ENCODE measurements at regions not wholly inside any gene's neighbourhood (a gene's known extent, or its start where the extent isn't known, plus 50 kb on each side); places are given as distances from the start of the nearest gene placed in this dataset.

GRCh38 chr2:29974086-29974485 is 52.7 kb upstream of the ALK start:
- no peak for DNase-seq (ENCODE audit: low read depth)

- DNase-seq (ENCODE audit: low read depth): no peak
These were observed 55.9 kb upstream of the ALK start for GRCh38 chr2:29977284-29977683.

DNA sequence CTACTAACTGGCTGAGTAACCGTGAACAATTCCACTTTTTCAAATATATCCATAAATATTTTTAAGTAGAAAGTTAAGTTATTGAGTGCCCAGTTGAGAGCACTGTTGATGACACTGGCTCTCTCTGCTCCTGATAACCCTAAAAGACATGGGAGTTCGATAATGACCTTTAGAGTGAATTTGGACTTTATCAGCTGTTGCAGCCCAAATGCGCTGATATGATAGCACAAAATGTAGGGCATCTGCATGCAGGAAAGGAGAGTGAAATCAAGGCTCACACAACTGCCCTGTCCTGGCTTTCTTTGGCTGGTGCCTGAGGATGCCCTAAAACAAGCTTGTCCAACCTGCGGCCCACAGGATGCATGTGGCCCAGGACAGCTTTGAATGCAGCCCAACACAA is 60.0 kb upstream of the ALK start:
- DNase-seq (ENCODE audit: low read depth): no peak

- DNase-seq (ENCODE audit: low read depth): no peak
These were observed 61.9 kb upstream of the ALK start for GRCh38 chr2:29983308-29983707.

- no peak for DNase-seq (ENCODE audit: low read depth)
These were observed 65.8 kb upstream of the ALK start for GRCh38 chr2:29987146-29987545.

DNA sequence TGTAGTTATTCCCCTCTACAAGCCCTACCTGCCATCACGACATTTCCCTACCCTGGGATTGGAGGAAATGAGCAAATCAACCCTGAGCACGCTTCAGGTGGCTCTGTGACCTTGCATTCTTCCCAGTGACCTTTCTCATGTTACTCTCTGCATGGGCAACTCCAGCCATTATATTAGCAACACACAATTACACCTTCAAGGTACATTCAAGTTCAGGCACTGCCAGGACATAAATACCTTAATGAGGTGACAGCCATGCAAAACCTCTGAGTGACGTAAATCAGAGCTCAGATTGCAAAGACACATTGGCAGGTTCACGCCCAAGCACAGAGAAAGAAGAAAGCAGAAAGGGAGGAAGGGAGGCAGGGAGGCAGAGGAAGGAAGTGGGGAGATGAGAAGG is 68.7 kb upstream of the ALK start:
- no peak for DNase-seq (ENCODE audit: low read depth)

DNA sequence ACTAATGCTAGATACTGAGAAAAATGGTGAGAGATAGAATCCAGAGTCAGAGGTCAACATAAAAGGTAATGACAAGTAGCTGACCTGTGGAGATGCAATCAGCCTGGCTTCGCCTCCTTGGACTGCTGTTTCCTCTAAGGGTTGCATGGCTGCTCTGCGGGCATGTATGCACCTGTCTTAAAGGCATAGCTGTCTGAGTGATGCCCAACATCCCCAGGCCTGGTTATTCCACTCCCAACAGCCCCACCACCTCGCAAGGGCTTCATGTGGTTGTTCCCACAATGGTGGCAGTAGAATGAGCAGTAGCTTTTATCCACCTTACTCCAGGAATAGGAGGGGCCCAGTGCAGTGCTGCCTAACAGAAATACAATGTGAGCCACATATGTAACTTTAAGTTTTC is 69.7 kb upstream of the ALK start:
- DNase-seq (ENCODE audit: low read depth): no peak

DNA sequence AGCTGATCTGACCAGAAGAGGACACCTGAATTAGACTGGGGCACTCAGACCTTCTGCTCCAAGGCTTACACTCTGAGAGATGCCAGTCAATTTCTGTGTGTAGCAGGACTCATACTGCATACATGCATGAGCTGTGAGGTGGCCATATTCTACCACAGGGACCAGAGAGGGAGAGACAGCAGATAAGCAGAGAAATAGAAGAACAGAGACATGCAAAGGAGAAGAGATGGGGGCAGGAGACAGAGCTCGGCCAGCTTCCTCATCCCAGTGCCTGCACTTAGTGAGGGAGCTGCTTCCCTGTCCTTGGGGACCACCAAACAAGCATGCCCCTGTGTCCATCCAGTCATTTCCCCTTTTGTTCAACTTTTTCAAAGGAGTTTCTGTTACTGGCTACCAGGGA is 73.9 kb upstream of the ALK start:
- no peak for DNase-seq (ENCODE audit: low read depth)

- DNase-seq (ENCODE audit: low read depth): no peak
These were observed 81.7 kb upstream of the ALK start for GRCh38 chr2:30003128-30003527.

DNA sequence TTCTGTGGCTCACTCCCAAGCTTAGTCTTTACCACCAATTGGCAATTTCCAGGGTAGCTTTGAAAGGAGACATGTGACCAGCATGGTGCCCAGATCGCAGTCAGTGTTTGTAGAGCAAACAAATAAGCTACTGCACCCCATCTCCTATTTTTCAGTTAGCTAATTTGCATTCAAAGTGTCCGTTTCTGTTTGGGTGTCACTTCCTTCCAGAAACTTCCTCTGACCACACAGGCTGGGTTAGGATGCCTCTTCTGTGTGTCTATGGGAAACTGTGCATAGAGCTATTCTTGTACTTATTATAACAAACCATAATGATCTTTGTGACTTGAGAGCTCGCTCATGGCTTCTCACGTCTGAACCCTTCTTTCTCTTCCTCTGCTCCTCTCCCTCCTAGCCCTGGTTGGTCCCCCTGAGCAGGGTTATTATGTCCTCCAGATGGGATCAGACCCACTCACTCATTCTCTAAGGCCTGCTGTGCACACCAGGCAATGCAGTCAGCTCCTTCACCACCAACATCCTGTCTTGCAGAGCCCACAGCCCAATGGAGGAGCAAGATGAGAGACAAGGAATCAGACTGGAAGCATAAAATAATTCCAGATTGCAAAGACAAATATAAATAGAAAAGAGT is 101.2 kb upstream of the ALK start:
- no peak for DNase-seq (ENCODE audit: low read depth)

- no peak for DNase-seq (ENCODE audit: low read depth)
These were observed 102.9 kb upstream of the ALK start for GRCh38 chr2:30024281-30024680.

- DNase-seq (ENCODE audit: low read depth): no peak
These were observed 105.0 kb upstream of the ALK start for GRCh38 chr2:30026091-30027055.

GRCh38 chr2:30029804-30030203 is 108.4 kb upstream of the ALK start:
- no peak for DNase-seq (ENCODE audit: low read depth)

DNA sequence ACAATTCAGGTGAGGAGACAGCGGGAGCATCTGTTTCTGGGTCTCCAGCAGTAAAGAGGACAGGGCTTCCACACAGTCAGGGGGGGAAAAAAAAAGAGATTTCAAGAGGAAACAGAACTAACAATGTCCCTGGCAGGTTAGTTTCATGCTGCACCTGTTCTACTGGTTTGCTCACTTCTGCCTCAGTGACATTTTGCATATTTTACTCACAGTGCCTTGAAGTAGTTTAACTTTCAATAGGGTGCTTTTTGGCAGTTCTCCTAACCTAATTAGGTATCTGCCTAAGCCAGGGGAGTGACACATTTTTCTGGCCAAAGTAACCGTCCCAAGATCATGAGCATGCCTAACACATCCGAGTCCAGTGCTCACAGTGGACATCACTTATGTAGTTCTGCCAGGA is 109.0 kb upstream of the ALK start:
- no peak for DNase-seq (ENCODE audit: low read depth)

DNA sequence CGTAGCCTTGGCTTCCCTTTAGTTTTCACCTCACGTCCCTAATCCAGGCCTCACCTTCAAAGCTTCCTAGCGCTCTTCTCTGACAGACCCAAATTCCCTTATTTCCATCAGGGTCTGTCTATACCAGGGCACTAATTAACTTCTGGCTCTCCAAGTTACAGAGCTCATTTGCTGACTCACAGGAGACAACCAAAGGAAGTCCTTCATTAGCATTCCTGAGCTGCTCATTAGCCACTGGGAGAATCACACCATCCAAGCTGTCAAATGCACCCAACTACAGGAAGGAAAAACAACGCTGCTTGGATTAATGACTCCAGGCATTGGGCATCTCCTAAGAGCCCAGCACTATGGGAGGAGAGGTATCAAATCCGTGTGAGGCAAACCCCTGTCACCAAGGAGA is 109.8 kb upstream of the ALK start:
- no peak for DNase-seq (ENCODE audit: low read depth)

DNA sequence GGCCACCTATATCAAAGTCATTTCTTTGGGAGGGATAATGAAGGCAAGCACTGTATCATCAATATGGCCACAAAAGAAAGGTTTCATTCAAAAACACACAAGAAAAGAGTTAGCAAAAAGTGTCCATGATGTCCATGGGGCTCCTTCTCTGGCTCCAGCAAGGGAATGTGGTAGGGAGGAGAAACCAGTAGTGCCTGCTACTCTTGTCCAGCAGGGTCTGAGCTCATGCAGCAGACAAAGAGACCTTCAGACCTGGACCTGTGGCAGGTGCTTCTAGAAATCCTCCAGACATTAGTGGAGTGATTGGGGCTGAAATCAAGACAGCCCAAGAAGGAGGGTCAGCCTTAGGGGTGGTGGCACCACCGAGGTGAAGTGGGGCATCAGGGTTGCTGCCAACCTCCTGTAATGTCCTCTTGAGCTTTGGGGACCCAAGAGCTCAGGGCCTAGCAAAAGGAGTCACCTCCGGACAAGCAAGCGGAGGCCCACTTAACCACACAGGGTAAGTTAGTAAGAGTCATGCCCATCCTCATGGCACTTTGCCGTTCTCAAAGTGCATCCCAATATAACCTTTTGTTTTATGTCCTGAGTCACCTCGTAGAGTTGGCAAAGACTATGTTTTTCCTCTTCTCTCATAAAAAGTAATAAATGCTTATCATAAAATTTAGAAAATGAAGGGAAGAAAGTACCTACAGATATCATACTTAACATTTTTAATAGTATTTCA is 112.6 kb upstream of the YPEL5 start:
- DNase-seq (ENCODE audit: low read depth): no peak

DNA sequence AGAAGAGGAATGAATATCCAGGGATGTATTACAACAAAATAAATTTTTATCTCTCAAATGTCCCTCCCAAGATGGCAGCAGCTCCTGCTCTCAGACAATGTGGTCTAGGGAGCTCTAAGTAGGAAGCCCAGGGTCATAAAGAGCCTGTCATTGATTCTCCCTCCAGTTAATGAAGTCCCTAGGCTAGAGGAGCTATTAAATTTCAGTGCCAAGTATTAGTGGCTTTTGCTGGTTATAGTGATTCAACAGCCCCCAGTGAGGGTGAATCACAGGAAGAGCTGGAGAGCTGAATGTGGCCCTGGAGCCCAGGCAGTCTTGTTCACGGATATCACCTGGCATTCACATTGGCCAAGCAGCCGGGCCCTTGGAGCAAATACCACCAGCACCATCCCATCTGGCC is 109.8 kb upstream of the YPEL5 start:
- DNase-seq (ENCODE audit: low read depth): no peak

- DNase-seq (ENCODE audit: low read depth): no peak
These were observed 108.4 kb upstream of the YPEL5 start for GRCh38 chr2:30038419-30038818.

DNA sequence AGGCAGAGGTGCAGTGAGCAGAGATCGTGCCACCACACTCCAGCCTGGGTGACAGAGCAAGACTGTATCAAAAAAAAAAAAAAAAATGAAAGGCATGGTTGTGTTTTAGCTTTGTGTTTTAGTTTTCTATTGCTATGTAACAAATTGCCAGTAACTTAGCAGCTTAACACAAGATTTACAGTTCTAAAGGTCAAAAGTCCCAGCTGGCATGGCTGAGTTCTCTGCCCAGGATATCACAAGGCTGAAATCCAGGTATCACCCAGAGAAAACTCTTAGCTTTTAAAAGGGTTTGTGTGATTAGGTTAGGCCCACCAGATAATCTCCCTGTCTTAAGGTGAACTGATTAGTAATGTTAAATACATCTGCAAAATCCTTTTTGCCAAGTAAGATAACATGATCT is 107.7 kb upstream of the YPEL5 start:
- no peak for DNase-seq (ENCODE audit: low read depth)

- no peak for DNase-seq (ENCODE audit: low read depth)
These were observed 106.7 kb upstream of the YPEL5 start for GRCh38 chr2:30040147-30040546.

DNA sequence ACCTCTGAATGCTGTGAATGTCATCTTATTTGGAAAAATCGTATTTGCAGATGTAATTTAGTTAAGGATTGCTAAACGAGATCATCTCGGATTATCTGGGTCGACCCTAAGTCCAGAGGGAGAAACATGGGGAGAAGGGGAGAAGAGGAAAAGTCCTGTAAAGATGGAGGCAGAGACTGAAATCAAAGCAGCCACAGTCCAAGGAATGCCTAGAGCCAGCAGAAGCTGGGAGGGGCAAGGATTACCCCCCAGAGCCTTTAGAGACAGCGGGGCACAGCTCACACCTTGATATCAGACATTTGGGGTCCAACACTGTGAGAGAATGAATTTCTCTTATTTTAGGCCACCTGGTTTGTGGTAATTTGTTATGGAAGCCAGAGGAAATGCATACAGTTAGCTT is 104.9 kb upstream of the YPEL5 start:
- no peak for DNase-seq (ENCODE audit: low read depth)

- no peak for DNase-seq (ENCODE audit: low read depth)
These were observed 100.4 kb upstream of the YPEL5 start for GRCh38 chr2:30046396-30046795.

DNA sequence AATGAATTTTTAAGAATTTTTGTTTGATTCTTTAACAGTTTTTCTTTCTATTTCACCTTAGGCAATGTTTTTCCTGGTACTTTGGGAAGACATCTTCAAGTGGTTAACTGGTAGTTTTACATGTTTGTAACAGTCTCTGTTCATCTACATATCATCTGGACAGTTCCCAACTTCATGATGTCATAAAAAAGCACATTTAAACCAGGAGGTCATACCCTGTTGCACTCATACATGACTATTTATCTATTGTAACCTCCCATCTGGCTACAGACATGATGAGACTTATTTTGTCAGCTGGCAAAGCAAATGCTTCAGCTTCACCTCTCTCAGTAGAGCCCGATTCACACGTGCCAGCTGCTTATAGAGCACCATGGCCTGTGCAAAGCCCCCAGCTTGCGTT is 99.8 kb upstream of the YPEL5 start:
- DNase-seq (ENCODE audit: low read depth): no peak
